Astrocyte (in vitro differentiated cells and primary cell): ENCODE measurements at regions not wholly inside any gene's neighbourhood (a gene's known extent, or its start where the extent isn't known, plus 50 kb on each side); places are given as distances from the start of the nearest gene placed in this dataset.
"Not testable (repeated sequence)": the region's sequence is repeated elsewhere in the genome, so short reads cannot be mapped to it uniquely, and the experiment has no call there.

Experiments used
- DNase-seq: peaks from one replicate; pipeline ENCODE4 v3.0.0-alpha.2; 2010; ENCODE audit warnings: low read depth
- FAIRE-seq: peaks from 2 replicates; lab custom pipeline; 2011; peaks lifted over from hg19 to GRCh38; lab: Jason Lieb, UNC
- H2AFZ ChIP-seq: 2 replicates; pipeline ENCODE4 v1.6.0; 2012; ENCODE audit warnings: low read depth, low read length, inconsistent platforms
- H3K27ac ChIP-seq: 2 replicates; pipeline ENCODE4 v1.5.1; 2011; ENCODE audit warnings: low read depth, low read length, inconsistent platforms
- H3K27me3 ChIP-seq: 2 replicates; pipeline ENCODE4 v1.6.0; 2011; ENCODE audit warnings: low read length, inconsistent platforms; ENCODE audit not compliant: insufficient read depth
- H3K36me3 ChIP-seq: 2 replicates; pipeline ENCODE4 v1.5.1; 2011; ENCODE audit warnings: low read length, inconsistent platforms; ENCODE audit not compliant: insufficient read depth
- H3K4me1 ChIP-seq: 2 replicates; pipeline ENCODE4 v1.5.1; 2011; ENCODE audit warnings: low read length, inconsistent platforms; ENCODE audit not compliant: insufficient read depth
- H3K4me2 ChIP-seq: 2 replicates; pipeline ENCODE4 v1.6.0; 2012; ENCODE audit warnings: low read length, inconsistent platforms
- H3K4me3 ChIP-seq: 2 replicates; pipeline ENCODE4 v1.5.1; 2011; ENCODE audit warnings: low read depth, mild to moderate bottlenecking, low read length, inconsistent platforms; ENCODE audit not compliant: insufficient read depth
- H3K79me2 ChIP-seq: 2 replicates; pipeline ENCODE4 v1.6.0; 2012; ENCODE audit warnings: mild to moderate bottlenecking, low read length, inconsistent platforms; ENCODE audit not compliant: insufficient read depth
- H3K9ac ChIP-seq: 2 replicates; pipeline ENCODE4 v1.6.0; 2012; ENCODE audit warnings: mild to moderate bottlenecking, low read length, inconsistent platforms
- H3K9me3 ChIP-seq: 2 replicates; pipeline ENCODE4 v1.5.1; 2012; ENCODE audit warnings: low read depth, mild to moderate bottlenecking, low read length, inconsistent platforms; ENCODE audit not compliant: insufficient read depth
- H4K20me1 ChIP-seq: 2 replicates; pipeline ENCODE4 v1.6.0; 2012; ENCODE audit warnings: low read length, inconsistent platforms; ENCODE audit not compliant: insufficient read depth
- H3K27ac Mint-ChIP-seq: one replicate; pipeline ENCODE4 v1.8.0; 2021; ENCODE audit warnings: mild to moderate bottlenecking, mixed read lengths; ENCODE audit not compliant: unreplicated experiment
- H3K27me3 Mint-ChIP-seq: one replicate; pipeline ENCODE4 v1.8.0; 2021; ENCODE audit warnings: low read depth, mixed read lengths; ENCODE audit not compliant: unreplicated experiment
- H3K36me3 Mint-ChIP-seq: one replicate; pipeline ENCODE4 v1.8.0; 2021; ENCODE audit warnings: low read depth, mixed read lengths; ENCODE audit not compliant: unreplicated experiment
- H3K4me1 Mint-ChIP-seq: one replicate; pipeline ENCODE4 v1.8.0; 2021; ENCODE audit warnings: low read depth, mixed read lengths; ENCODE audit not compliant: unreplicated experiment
- H3K4me3 Mint-ChIP-seq: one replicate; pipeline ENCODE4 v1.8.0; 2021; ENCODE audit warnings: mild to moderate bottlenecking, moderate library complexity, mixed read lengths; ENCODE audit not compliant: unreplicated experiment
- H3K9me3 Mint-ChIP-seq: one replicate; pipeline ENCODE4 v1.8.0; 2021; ENCODE audit warnings: mild to moderate bottlenecking, mixed read lengths; ENCODE audit not compliant: unreplicated experiment
- CTCF ChIP-seq: IDR thresholded peaks from 2 replicates; pipeline ENCODE4 v1.5.1; 2011; ENCODE audit warnings: low read depth, mild to moderate bottlenecking, inconsistent platforms, low read length, moderate library complexity; ENCODE audit not compliant: insufficient read depth
- EZH2 ChIP-seq: IDR thresholded peaks from 2 replicates; pipeline ENCODE4 v1.6.1; 2012; ENCODE audit warnings: mild to moderate bottlenecking, low read length, inconsistent platforms; ENCODE audit not compliant: insufficient read depth

- Histone ChIP-seq H3K36me3 (no peaks in the 10 kb centered on the region), H3K27ac (no peak overlapping the region), H4K20me1 (no peaks in the 10 kb centered on the region), H3K9ac (no peak overlapping the region), H2AFZ (no peak overlapping the region), H3K79me2 (no peaks in the 10 kb centered on the region), H3K27me3 (no peaks in the 10 kb centered on the region), H3K4me2 (no peak overlapping the region), H3K9me3 (peaks cover 7% of the 10 kb centered on the region), H3K4me1 (no peaks in the 10 kb centered on the region), H3K4me3 (no peak overlapping the region)
- FAIRE-seq = no peak
- TF ChIP-seq EZH2 = no peak
- no peak overlapping the region for H3K27ac Mint-ChIP-seq
- no peak overlapping the region for H3K4me3 Mint-ChIP-seq
- H3K4me1 Mint-ChIP-seq = peaks cover 9% of the 10 kb centered on the region
- H3K9me3 Mint-ChIP-seq = peaks cover 10% of the 10 kb centered on the region
- peaks cover 49% of the 10 kb centered on the region for H3K27me3 Mint-ChIP-seq
- H3K36me3 Mint-ChIP-seq = no peaks in the 10 kb centered on the region
- DNase-seq = no peak
Observed at GRCh38 chr2:239829326-239829725, 195.8 kb downstream of the NDUFA10 start.

GRCh38 chr2:239828973-239829275, 196.2 kb downstream of the NDUFA10 start:
- H3K9ac ChIP-seq, H3K9me3 ChIP-seq, FAIRE-seq, H3K36me3 Mint-ChIP-seq, H4K20me1 ChIP-seq, H3K79me2 ChIP-seq, H3K36me3 ChIP-seq, H3K4me3 ChIP-seq, H3K9me3 Mint-ChIP-seq, H3K4me3 Mint-ChIP-seq, DNase-seq, H3K27me3 ChIP-seq, H3K4me1 ChIP-seq, H3K4me2 ChIP-seq, H2AFZ ChIP-seq, H3K27ac Mint-ChIP-seq, H3K27ac ChIP-seq, H3K4me1 Mint-ChIP-seq: not testable (repeated sequence)
- peaks cover 48% of the 10 kb centered on the region for H3K27me3 Mint-ChIP-seq

GRCh38 chr2:239828192-239828972, 196.8 kb downstream of the NDUFA10 start:
- H3K9me3 Mint-ChIP-seq = peaks cover 10% of the 10 kb centered on the region
- Histone ChIP-seq H3K9ac (no peak overlapping the region), H3K27me3 (no peaks in the 10 kb centered on the region), H4K20me1 (no peaks in the 10 kb centered on the region), H3K36me3 (no peaks in the 10 kb centered on the region), H3K27ac (no peak overlapping the region), H3K4me3 (no peak overlapping the region), H3K79me2 (no peaks in the 10 kb centered on the region), H3K4me2 (no peak overlapping the region), H2AFZ (no peak overlapping the region), H3K4me1 (no peaks in the 10 kb centered on the region), H3K9me3 (peaks cover 3% of the 10 kb centered on the region)
- no peak overlapping the region for H3K4me3 Mint-ChIP-seq
- H3K4me1 Mint-ChIP-seq = peaks cover 9% of the 10 kb centered on the region
- TF ChIP-seq CTCF = no peak
- TF ChIP-seq EZH2 = no peak
- DNase-seq (no peak), FAIRE-seq (no peak)
- H3K36me3 Mint-ChIP-seq = no peaks in the 10 kb centered on the region
- H3K27me3 Mint-ChIP-seq = peaks cover 44% of the 10 kb centered on the region
- H3K27ac Mint-ChIP-seq = peak overlapping the region; percentile 66
